GM21786 (cell line): ENCODE measurements at regions not wholly inside any gene's neighbourhood (a gene's known extent, or its start where the extent isn't known, plus 50 kb on each side); places are given as distances from the start of the nearest gene placed in this dataset.
"Not testable (repeated sequence)": the region's sequence is repeated elsewhere in the genome, so short reads cannot be mapped to it uniquely, and the experiment has no call there.

Experiments
- ATAC-seq: cut with Tn5 transposase; IDR thresholded peaks from one replicate; pipeline ENCODE4 v1.9.1; 2021; ENCODE audit not compliant: unreplicated experiment

GRCh38 chr6:140647322-140647721, 1272.9 kb upstream of the CITED2 start:
- not testable (repeated sequence) for ATAC-seq

DNA sequence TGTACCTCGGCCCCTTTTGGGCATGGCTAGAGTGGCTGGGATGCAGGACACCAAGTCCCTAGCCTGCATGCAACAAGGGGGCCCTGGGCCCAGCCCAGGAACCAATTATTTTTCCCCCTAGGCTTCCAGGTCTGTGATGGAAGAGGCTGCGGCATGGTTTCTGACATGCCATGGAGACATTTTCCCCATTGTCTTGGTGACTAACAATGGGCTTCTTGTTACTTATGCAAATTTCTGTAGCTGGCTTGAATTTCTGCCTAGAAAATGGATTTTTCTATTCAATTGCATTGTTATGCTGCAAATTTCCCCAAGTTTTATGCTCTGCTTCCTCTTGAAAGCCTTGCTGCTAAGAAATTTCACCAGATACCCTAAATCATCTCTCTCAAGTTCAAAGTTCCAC, 1269.6 kb upstream of the CITED2 start:
- ATAC-seq = no peak

DNA sequence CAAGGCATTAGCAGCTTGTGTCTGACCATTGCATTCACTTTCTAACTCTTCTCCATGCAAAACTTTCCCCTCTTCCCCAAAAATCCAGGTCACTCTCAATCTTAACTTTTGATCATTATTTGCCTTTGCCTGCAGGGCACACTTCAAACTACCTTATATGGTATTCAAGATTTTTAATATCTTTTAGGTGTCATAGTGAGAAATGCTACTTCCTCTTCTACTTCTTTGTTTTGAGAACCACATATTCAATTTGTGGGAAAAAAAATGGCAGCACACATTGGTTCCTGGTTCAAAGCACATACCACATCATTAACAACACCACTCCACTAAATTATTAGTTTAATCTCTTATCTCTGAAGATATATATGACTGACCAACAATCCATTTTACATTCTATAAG, 1267.0 kb upstream of the CITED2 start:
- ATAC-seq = peak; percentile 86

GRCh38 chr6:140636908-140637402, 1262.5 kb upstream of the CITED2 start:
- ATAC-seq = peak; percentile 14

- peak; percentile 50 for ATAC-seq
Measured at GRCh38 chr6:140636271-140636907, 1261.9 kb upstream of the CITED2 start.

DNA sequence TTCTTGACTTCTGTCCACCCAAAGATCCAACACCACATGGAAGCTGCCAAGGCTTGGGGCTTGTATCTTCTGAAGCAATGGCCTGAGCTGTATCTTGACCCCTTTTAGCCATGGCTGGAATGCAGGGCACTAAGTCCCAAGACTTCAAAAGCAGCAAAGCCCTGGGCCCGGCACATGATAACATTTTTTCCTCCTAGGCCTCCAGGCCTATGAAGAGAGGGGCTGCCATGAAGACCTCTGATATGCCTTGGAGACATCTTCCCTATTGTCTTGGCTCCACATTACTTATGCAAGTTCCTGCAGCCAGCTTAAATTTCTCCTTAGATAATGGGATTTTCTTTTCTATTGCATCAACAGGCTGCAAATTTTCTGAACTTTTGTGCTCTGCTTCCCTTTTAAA, 1252.6 kb upstream of the CITED2 start:
- ATAC-seq = no peak

GRCh38 chr6:140623498-140623897, 1249.0 kb upstream of the CITED2 start:
- no peak for ATAC-seq

GRCh38 chr6:140620496-140620895, 1246.0 kb upstream of the CITED2 start:
- ATAC-seq = no peak

DNA sequence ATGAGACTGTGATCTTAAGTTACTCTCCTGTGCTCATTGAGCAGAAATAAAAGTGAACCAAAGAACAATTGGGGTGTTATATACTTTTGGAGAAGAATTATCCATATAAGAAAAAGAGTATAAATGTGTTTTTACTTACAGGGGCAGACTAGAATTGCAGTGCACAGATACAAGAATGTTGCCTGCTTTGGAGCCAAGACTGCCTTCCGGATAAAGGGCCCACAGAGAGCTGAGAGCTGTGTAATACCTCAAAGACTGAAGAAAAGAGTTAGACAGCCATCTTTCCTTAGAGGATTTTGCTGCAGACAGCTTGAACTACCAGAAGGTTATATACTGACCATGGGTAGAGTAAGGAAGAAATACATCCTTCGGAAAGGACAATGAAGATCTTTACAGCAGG, 1235.5 kb upstream of the CITED2 start:
- ATAC-seq = no peak

DNA sequence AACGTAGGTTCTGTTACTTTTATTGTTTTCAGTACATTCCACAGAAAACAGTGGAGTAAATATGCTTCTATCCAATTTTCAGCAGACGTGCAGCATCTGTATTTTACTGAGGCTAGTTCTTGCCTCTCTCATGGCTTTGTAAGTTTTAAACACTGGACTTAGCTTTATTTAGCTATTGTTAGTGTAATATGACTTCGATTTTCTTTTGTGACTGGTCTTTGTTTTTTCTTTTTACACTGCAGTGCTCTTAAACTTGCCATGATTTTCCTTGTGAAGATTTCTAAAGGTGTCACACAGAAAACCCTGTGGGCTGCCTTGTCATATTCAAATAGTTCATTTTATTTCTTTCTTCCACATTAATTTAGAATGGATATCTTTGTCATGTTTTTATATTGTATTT, 1234.9 kb upstream of the CITED2 start:
- no peak for ATAC-seq

- ATAC-seq = no peak
Measured at GRCh38 chr6:140604786-140605185, 1230.3 kb upstream of the CITED2 start.

GRCh38 chr6:140602431-140603248, 1228.2 kb upstream of the CITED2 start:
- no peak for ATAC-seq

DNA sequence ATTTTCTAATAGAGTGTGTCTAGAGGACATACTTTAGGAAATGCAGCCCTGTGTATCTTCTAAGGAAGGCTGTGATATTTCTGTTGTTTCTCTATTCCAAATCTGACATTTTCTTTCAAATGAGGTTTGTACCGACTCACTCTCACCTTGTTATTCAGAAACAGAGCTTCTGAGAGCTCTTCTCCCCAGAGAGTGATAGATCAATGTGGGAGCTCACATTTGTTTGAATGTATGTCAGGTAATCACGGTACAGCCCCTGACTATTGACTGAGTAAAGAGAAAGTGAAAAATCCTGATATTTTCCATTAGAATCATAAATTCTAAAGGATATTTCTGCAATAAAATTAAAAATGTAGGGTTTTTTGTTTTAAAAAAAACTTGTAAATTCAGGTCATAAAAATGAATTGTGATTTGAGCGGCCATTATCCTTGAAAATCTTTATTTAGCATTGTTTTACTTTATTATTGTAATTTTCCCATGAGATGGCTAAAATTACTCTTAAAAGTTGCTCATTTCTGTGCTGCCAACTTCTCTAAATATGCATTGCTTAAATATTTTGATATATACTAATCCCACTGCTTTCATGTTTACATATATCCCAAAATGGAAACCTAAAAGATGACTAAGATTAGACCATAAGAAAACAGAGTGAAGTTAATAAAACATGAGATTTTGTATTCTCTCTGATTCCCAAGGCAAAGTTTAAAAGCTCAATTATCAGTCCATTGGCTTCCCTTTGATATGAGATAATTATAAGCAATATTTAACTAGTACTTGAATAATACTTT, 1226.8 kb upstream of the CITED2 start:
- ATAC-seq = no peak

- ATAC-seq = no peak
Measured at GRCh38 chr6:140599916-140600315, 1225.5 kb upstream of the CITED2 start.

GRCh38 chr6:140597181-140597580, 1222.7 kb upstream of the CITED2 start:
- no peak for ATAC-seq

DNA sequence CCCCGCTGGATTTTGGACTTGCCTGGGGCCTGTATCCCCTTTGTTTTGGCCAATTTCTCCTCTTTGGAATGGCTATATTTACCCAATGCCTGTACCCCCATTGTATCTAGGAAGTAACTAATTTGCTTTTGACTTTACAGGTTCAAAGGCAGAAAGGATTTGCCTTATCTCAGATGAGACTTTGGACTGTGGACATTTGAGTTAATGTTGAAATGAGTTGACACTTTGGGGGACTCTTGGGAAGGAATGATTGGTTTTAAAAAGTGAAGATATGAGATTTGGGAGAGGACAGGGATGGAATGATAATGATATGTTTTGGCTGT, 1220.3 kb upstream of the CITED2 start:
- no peak for ATAC-seq

GRCh38 chr6:140592877-140593276, 1218.4 kb upstream of the CITED2 start:
- no peak for ATAC-seq

DNA sequence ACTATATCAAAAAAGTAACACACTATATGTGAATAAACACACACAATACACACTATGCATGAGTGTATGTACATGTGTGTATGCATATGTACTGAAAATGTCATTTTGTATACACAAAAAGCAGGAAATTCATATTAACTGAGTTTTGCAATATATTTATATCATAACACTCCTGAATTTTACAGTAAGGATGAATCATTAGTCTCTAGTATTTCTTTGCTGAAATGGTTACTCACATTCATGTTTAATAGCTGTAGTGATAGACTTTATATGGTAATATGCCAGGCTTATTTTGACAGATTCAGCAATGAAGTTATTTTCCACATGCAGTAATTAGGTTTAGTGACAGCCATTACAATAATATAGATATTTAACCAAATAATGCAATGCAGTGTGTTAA, 1216.2 kb upstream of the CITED2 start:
- ATAC-seq = no peak

GRCh38 chr6:140586426-140587061, 1212.1 kb upstream of the CITED2 start:
- peak; percentile 80 for ATAC-seq

DNA sequence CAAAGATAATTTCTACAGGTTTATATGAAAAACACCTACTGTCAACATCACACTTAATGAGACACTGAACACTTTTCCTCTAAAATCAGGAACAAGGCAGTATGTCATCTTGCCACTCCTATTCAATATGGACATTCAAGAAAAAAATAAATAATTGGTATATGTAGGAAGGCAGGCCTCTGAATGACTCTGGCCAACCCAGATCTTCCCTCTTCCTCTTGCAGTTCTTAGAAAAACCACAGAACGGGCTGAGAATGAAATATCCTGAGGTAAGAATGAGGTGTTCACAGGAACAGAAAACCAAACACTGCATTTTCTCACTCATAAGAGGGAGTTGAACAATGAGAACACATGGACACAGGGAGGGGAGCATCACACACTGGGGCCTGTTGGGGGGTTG, 1207.2 kb upstream of the CITED2 start:
- no peak for ATAC-seq

DNA sequence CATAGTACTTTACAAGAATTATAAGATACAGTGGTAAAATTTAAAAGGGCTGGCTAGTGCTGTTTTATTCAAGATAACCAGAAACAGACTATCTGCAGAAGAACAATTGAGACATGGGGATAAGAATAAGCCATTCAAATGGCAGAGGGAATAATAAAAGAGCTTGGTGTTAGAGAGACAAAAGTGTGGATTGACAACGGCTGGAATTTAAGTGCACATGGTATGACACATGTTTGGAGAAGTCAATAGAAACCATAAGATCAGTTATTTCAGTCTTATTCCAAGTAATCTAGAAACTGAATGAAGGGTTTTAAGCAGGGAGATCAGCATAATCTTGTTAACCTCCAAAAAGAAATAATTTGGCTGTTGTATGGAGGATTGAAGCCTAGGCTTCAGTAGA, 1205.5 kb upstream of the CITED2 start:
- no peak for ATAC-seq
